ENCODE measurements at regions not wholly inside any gene's neighbourhood (a gene's known extent, or its start where the extent isn't known, plus 50 kb on each side); places are given as distances from the start of the nearest gene placed in this dataset.
"Not testable (repeated sequence)": the region's sequence is repeated elsewhere in the genome, so short reads cannot be mapped to it uniquely, and the experiment has no call there.

- no peaks in the 10 kb centered on the region for H3K36me3 ChIP-seq
- no peak for TF ChIP-seq POLR2A (IDR thresholded peaks at IDR 0.05)
- no peak for TF ChIP-seq CTCF (IDR thresholded peaks at IDR 0.05)
- no peaks in the 10 kb centered on the region for H3K4me1 ChIP-seq
- WGBS, 2 donors, result 60 to 64% methylated on average over 6 of the region's 6 CpGs
- no peaks in the 10 kb centered on the region for H3K9me3 ChIP-seq
- intact Hi-C loops (cut with DNase I), result no loop called here
- no peak overlapping the region for H3K4me3 ChIP-seq (replicated peaks in 1 of 3)
- H3K27ac ChIP-seq, result no peak overlapping the region
- no peaks in the 10 kb centered on the region for H3K27me3 ChIP-seq
- DNase-seq, result no peak
Measured at GRCh38 chr22:34645375-34645774, 420.6 kb upstream of the ISX start.

GRCh38 chr22:34669001-34669400 lies 397.0 kb upstream of the ISX start:
- TF ChIP-seq CTCF (IDR thresholded peaks at IDR 0.05), result no peak
- no peak for TF ChIP-seq POLR2A (IDR thresholded peaks at IDR 0.05)
- Histone ChIP-seq H3K36me3 (no peaks in the 10 kb centered on the region), H3K4me3 (replicated peaks in 1 of 3) (no peak overlapping the region), H3K4me1 (no peaks in the 10 kb centered on the region), H3K27ac (no peak overlapping the region), H3K9me3 (no peaks in the 10 kb centered on the region), H3K27me3 (no peaks in the 10 kb centered on the region)
- DNase-seq, result no peak
- WGBS, 2 donors, result 94% methylated on average over 1 of the region's 1 CpG
- intact Hi-C loops (cut with DNase I), result no loop called here

- H3K9me3 ChIP-seq; DNase-seq; H3K36me3 ChIP-seq; H3K4me1 ChIP-seq; H3K27me3 ChIP-seq; H3K27ac ChIP-seq; H3K4me3 ChIP-seq (replicated peaks in 1 of 3); intact Hi-C loops (cut with DNase I): not testable (repeated sequence)
- 91 to 92% methylated on average over 17 of the region's 17 CpGs for WGBS, 2 donors
Measured at GRCh38 chr22:34683031-34683430, 382.9 kb upstream of the ISX start.

- WGBS, 2 donors, result 94% methylated on average over 11 of the region's 30 CpGs; no CpG with 5 or more reads in 1 of the 2 donors
- H3K4me1 ChIP-seq; intact Hi-C loops (cut with DNase I); H3K27me3 ChIP-seq; H3K4me3 ChIP-seq (replicated peaks in 1 of 3); H3K36me3 ChIP-seq; H3K9me3 ChIP-seq; DNase-seq; H3K27ac ChIP-seq: not testable (repeated sequence)
Measured at GRCh38 chr22:34684278-34684677, 381.7 kb upstream of the ISX start.

- no peaks in the 10 kb centered on the region for H3K4me1 ChIP-seq
- no peak for DNase-seq
- TF ChIP-seq CTCF (IDR thresholded peaks at IDR 0.05) (no peak), POLR2A (IDR thresholded peaks at IDR 0.05) (no peak)
- H3K27me3 ChIP-seq, result no peaks in the 10 kb centered on the region
- H3K36me3 ChIP-seq, result no peaks in the 10 kb centered on the region
- H3K4me3 ChIP-seq (replicated peaks in 1 of 3), result no peak overlapping the region
- intact Hi-C loops (cut with DNase I), result no loop called here
- H3K27ac ChIP-seq, result no peak overlapping the region
- 69 to 72% methylated on average over 1 of the region's 1 CpG for WGBS, 2 donors
- no peaks in the 10 kb centered on the region for H3K9me3 ChIP-seq
Measured at GRCh38 chr22:34687116-34687515, 378.8 kb upstream of the ISX start.

GRCh38 chr22:34688825-34689224 lies 377.1 kb upstream of the ISX start:
- Histone ChIP-seq H3K9me3 (no peaks in the 10 kb centered on the region), H3K4me1 (no peaks in the 10 kb centered on the region), H3K4me3 (replicated peaks in 1 of 3) (no peak overlapping the region), H3K36me3 (no peaks in the 10 kb centered on the region), H3K27me3 (no peaks in the 10 kb centered on the region), H3K27ac (no peak overlapping the region)
- DNase-seq, result no peak
- 53 to 62% methylated on average over 1 of the region's 1 CpG for WGBS, 2 donors
- intact Hi-C loops (cut with DNase I), result no loop called here
- TF ChIP-seq POLR2A (IDR thresholded peaks at IDR 0.05) (no peak), CTCF (IDR thresholded peaks at IDR 0.05) (no peak)

Measured in thyroid gland (tissue), 4 donors.